NCI-H2227 treated with DMSO at 0.1 percent for 48 hours (cell line): ENCODE measurements at regions not wholly inside any gene's neighbourhood (a gene's known extent, or its start where the extent isn't known, plus 50 kb on each side); places are given as distances from the start of the nearest gene placed in this dataset.

Source experiments
- DNase-seq: peaks from one replicate; lab custom pipeline; 2025; lab: John Stamatoyannopoulos, UW

- peak; percentile 4 for DNase-seq
These were observed 116.2 kb downstream of the OLFM4 start for GRCh38 chr13:53144826-53145225.

DNA sequence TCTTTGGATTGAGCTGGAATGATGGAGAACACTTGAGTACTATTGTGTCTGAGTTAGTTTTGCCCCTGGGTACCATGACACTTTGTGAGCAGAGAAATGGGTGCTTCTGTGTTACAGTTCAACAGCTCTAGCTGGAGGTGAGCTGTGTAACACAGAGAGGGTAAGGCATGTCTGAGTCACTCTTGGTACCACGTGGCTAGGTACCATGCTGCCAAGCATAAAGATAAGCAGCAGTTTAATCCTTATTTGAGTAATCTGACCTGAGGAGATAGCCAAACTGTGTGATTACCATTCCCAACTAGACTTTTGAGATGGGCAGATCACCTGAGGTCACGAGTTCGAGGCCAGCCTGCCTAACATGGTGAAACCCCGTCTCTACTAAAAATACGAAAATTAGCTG is 122.0 kb downstream of the OLFM4 start:
- no peak for DNase-seq

DNA sequence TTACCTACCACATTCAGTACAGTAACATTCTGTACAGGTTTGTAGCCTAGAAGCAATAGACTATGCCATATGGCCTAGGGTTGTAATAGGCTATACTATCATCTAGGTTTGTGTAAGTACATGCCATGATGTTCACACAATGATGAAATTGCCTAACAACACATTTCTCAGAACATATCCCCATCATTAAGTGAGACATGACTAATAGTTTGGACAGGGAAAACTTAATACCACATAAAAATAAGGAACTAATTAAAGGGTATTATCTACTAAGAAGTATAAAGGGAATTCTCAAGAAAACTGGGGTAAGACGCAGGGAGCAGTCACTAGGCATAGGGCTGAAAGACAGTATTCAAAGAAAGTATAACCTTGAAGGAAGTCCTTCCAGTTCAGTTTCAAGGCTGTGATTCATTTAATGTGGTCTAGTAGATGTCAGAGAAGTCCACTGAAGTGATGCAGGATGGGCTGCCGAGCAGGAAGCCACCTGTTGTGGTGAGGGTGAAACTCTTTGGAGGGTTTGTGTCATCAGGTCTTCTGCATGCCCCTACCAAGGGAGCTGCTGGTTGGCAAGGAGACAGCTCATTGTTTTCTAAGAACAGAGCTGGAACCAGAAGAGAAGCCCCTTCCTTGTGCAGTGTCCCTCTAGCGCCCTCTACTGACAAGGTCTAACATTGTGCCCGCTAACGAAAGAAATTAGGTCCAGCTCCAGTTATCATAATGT is 122.9 kb downstream of the OLFM4 start:
- DNase-seq, result peak; percentile 17

DNA sequence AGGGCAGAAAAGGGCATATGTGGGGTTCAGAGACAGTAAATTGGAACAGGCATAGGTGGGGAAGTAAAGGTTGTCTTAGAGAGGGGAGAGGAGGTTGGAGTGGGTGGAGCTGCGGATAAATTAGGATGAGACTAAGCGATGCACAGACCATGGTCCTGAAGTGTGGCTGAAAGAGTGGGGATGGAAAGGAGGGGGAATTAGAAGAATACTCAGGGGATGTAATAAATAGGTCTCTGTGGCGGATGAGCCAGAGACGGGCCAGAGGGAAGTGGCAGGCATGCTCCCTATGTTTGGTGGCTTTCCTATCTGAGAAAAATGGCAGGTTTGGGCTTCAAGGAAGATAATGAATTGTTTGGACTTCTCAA is 123.4 kb downstream of the OLFM4 start:
- no peak for DNase-seq

GRCh38 chr13:53158201-53158600 is 129.6 kb downstream of the OLFM4 start:
- DNase-seq, result no peak

DNA sequence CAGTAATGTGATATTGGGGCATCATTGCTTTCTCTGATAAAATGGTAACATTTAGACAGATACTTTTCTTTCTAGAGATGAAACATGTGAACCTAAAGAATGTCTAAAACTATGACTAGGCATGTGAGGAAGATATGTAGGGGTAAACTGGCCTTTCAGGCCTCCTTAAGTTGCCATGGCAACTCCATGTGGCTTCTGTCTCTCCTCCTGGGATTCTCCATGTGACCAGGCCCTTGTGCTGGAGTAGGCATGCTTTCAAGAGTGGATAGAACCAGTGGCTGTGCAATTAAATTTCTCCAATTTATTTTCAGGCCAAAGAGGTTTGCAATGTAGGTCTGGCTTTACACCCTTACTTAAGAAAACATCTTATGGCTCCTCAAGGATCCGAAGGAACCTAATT is 130.8 kb downstream of the OLFM4 start:
- DNase-seq, result no peak

- DNase-seq, result no peak
These were observed 131.6 kb downstream of the OLFM4 start for GRCh38 chr13:53160211-53160610.

- DNase-seq, result no peak
These were observed 132.6 kb downstream of the OLFM4 start for GRCh38 chr13:53161251-53161650.

DNA sequence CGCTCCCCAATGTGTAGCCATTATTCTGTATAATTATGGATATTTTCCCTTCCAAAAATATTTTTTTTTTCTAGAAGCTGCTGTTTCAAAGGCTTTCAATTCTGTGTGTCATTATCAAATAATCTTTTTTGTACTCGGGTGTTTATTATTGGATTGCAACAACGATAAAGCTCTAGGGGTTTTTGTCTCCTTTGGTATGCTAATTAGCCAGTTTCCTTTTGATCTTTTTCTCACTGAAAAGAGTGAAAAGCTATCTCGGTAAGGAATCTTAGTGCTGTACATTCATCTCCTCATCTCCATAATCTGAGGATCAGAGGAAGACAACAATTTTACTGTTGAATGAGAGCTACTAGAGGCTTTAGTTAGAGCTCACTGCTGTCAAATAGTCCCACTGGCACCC is 136.6 kb downstream of the OLFM4 start:
- DNase-seq, result no peak

GRCh38 chr13:53167561-53167960 is 138.9 kb downstream of the OLFM4 start:
- peak; percentile 95 for DNase-seq

DNA sequence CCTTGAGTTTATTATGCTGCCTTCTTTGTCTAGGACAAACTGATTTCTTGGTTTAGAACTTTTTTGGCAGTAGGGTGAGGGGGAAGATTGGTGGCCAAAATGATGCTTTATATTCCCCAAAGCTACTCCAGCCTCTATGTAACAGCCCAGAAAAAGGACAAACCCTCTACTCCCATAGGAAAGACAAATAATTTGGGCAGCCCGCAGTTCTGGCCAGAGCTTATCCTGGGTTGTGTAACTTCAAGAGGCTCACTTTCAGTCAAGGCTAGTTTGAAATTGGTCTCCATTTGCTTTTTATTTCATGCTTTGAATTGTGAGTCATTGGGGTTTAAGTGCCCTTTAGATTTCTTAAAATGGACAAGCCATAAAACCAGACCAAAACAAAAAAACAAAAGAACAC is 142.3 kb downstream of the OLFM4 start:
- DNase-seq, result no peak

DNA sequence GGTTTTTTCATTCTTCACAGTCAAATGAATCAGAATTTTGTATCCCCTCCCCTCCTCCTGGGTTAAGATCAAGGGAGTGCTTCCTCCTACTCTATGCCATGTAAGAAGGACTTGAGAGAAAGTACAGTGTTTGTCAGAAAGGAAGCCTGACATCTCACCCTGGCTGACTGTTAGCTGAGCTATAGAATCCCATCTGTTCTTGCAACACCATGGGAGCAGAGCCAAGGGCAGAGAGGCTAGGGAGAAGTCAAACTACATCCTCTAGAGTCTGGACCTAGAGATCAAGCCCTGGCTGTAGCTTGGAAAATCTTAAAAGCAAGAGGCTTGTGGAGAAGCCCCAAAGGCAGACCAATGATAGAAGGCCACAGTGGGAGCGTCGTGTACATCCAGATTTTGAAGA is 145.9 kb downstream of the OLFM4 start:
- DNase-seq, result no peak

DNA sequence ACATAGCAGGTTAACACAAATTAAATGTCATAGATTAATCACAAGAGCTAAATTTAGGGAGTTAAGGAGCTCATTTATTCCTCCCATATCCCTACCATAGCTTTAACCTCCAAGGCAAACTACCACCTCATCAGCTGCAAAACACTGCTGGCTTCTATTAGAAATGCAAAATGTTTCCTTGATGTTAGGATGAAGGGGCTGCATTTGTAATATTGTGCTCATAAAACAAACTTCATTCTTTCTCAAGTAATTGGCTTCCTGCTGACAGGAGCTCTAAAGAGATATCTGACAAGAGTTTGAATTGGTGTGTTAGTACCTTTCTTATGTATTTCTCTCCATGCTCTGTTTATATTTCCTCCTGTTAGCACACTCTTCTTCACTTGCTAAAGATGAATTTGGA is 152.1 kb downstream of the OLFM4 start:
- no peak for DNase-seq

GRCh38 chr13:53182724-53183123 is 154.1 kb downstream of the OLFM4 start:
- no peak for DNase-seq

GRCh38 chr13:53188120-53188519 is 159.5 kb downstream of the OLFM4 start:
- no peak for DNase-seq

- no peak for DNase-seq
These were observed 160.5 kb downstream of the OLFM4 start for GRCh38 chr13:53189162-53189561.

GRCh38 chr13:53191091-53191490 is 162.5 kb downstream of the OLFM4 start:
- DNase-seq, result no peak

DNA sequence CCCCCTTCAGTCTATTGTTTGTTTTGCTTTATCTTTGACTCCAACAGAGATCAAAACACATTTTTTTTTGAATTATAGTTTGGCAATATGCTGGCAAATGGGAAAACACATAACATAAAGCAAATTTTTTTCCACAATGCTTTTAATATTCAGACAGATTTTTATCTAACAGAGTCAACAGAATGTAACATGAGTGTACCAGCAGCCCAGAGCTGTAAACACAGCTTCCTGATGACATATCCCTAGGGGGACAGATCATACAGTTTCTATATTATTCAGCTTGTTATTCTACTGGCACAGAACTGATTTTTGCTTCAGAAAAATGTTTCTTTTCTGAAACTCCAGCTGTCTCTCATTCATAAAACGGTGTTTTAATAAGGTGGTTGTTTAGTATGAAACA is 168.8 kb downstream of the OLFM4 start:
- DNase-seq, result no peak

DNA sequence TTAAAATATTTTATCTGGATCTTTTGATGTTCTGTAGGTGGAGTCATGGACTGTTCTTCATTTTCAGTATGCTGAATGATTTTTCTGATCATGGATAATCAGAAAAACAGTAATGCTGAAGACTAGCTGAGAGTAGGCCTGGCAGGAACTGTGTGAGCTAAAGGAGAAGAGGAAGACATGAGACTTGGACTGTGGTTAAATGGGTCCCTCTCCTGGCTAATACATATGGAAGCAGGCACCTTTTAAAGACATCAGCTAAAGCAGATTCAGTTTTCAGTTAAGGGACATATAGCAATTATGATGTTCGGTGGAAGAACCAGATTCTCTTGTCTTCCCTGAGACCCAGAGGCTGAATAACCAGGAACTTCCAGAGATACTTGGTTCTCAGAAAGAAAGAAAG is 169.4 kb downstream of the OLFM4 start:
- peak; percentile 39 for DNase-seq

DNA sequence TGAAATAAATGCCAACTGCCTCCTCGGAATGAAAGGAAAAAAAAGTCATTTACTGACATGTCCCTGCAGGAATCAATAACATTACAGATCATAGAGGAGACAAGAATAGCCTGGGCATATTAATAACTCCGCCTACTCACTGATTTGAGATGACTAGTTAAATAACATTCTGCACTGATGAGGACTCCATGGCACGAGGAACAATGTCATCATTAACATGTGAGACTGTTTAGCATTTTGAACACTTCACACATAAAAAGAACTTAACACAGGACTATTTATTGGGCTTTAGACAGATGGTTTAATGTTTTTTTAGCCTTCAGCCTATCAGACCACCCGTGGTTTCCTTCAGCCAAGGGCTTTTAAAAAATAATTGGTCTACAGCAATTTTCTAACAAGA is 170.1 kb downstream of the OLFM4 start:
- DNase-seq, result peak; percentile 49

DNA sequence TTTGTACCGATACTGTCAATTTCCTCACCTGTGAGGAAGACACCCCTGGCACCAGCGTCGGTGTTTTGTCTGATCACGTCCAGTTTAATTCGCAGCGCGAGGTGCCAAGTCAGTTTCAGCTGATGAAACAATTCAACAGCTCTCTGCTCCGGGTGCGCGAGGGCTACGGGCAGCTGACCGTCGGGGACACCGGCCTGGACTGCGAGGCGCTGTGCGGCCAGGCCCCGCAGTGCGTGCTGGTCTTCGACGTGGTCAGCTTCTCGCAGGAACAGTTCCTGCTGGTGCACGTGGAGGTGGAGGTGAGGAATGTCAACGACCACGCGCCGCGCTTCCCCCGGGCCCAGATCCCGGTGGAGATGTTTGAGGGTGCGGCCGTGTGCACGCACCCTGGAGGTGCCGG is 171.5 kb downstream of the OLFM4 start:
- no peak for DNase-seq

GRCh38 chr13:53200498-53201453 is 172.2 kb downstream of the OLFM4 start:
- no peak for DNase-seq

- DNase-seq, result no peak
These were observed 173.0 kb downstream of the OLFM4 start for GRCh38 chr13:53201454-53202225.
